NB4 (cell line): ENCODE measurements at regions not wholly inside any gene's neighbourhood (a gene's known extent, or its start where the extent isn't known, plus 50 kb on each side); places are given as distances from the start of the nearest gene placed in this dataset.
"Not testable (repeated sequence)": the region's sequence is repeated elsewhere in the genome, so short reads cannot be mapped to it uniquely, and the experiment has no call there.

Experiments used
- DNase-seq: peaks from one replicate; pipeline ENCODE4 v3.0.0; 2010; ENCODE audit warnings: low read depth
- H3K4me3 ChIP-seq: one replicate; pipeline ENCODE4 v1.5.1; 2011; ENCODE audit warnings: mild to moderate bottlenecking, low read depth, low read length, moderate library complexity
- CTCF ChIP-seq: IDR thresholded peaks from one replicate; pipeline ENCODE4 v1.5.1; 2012; ENCODE audit warnings: low read depth, low read length
- MAX ChIP-seq: IDR thresholded peaks from 2 replicates; pipeline ENCODE4 v1.6.1; 2011; ENCODE audit warnings: low read depth, low read length
- MYC ChIP-seq: IDR thresholded peaks from 2 replicates; pipeline ENCODE4 v1.6.1; 2011; ENCODE audit warnings: low read depth, low read length
- POLR2A ChIP-seq: IDR thresholded peaks from 2 replicates; pipeline ENCODE4 v1.6.1; 2011; ENCODE audit warnings: mild to moderate bottlenecking; ENCODE audit not compliant: insufficient read length; ENCODE audit errors: extremely low read depth

GRCh38 chr9:25461416-25461815, 216.8 kb downstream of the TUSC1 start:
- no peak overlapping the region for H3K4me3 ChIP-seq
- DNase-seq: no peak
- TF ChIP-seq POLR2A (no peak), CTCF (no peak)

GRCh38 chr9:25453875-25454274, 224.4 kb downstream of the TUSC1 start:
- H3K4me3 ChIP-seq: no peak overlapping the region
- TF ChIP-seq MYC (no peak), MAX (no peak), CTCF (no peak)
- no peak for DNase-seq

- H3K4me3 ChIP-seq: no peak overlapping the region
- DNase-seq: no peak
- TF ChIP-seq POLR2A (no peak), MAX (no peak), MYC (no peak), CTCF (no peak)
Observed at GRCh38 chr9:25449503-25449902, 228.7 kb downstream of the TUSC1 start.

GRCh38 chr9:25445721-25446120, 232.5 kb downstream of the TUSC1 start:
- not testable (repeated sequence) for H3K4me3 ChIP-seq, DNase-seq

- DNase-seq: no peak
- TF ChIP-seq MYC (no peak), CTCF (no peak), POLR2A (no peak), MAX (no peak)
- H3K4me3 ChIP-seq: no peak overlapping the region
Observed at GRCh38 chr9:25442526-25442925, 235.7 kb downstream of the TUSC1 start.

GRCh38 chr9:25427898-25428297, 250.3 kb downstream of the TUSC1 start:
- no peak overlapping the region for H3K4me3 ChIP-seq
- no peak for TF ChIP-seq POLR2A
- no peak for TF ChIP-seq MYC
- TF ChIP-seq CTCF: no peak
- TF ChIP-seq MAX: no peak
- DNase-seq: no peak
